Epithelial cell of proximal tubule (primary cell): ENCODE measurements at regions not wholly inside any gene's neighbourhood (a gene's known extent, or its start where the extent isn't known, plus 50 kb on each side); places are given as distances from the start of the nearest gene placed in this dataset.

ENCODE experiments used
- DNase-seq: peaks from one replicate; pipeline ENCODE4 v3.0.0-alpha.2; 2011; ENCODE audit warnings: low read depth
- H3K4me3 ChIP-seq: 2 replicates; pipeline ENCODE4 v1.5.1; 2011; ENCODE audit warnings: low read depth, mild to moderate bottlenecking, low read length
- TF ChIP-seq, protein P1 (sequence below): conservative IDR thresholded peaks from 2 replicates; pipeline ENCODE4 v1.5.1; 2012; ENCODE audit warnings: low read depth, mild to moderate bottlenecking, low read length

DNA sequence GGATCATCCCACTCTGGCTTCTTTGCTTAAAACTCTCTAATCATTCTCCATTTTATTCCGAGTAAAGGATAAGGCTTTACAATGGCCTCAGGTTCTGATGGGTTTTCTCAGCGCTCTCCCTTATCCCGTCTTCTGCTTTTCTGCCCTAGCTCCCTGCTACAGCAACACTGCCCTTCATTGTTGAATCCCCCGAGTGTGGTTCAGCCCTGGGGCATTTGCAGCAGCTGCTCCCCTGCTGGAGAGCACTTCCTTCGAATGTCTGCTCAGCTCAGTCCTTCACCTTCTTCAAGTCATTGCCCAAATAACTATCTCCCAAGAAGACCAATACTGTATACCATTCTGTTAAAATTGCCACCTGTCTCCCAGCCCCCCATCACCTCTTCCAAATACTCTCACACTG is 111.8 kb downstream of the TBXT start:
- TF ChIP-seq, protein P1, sequence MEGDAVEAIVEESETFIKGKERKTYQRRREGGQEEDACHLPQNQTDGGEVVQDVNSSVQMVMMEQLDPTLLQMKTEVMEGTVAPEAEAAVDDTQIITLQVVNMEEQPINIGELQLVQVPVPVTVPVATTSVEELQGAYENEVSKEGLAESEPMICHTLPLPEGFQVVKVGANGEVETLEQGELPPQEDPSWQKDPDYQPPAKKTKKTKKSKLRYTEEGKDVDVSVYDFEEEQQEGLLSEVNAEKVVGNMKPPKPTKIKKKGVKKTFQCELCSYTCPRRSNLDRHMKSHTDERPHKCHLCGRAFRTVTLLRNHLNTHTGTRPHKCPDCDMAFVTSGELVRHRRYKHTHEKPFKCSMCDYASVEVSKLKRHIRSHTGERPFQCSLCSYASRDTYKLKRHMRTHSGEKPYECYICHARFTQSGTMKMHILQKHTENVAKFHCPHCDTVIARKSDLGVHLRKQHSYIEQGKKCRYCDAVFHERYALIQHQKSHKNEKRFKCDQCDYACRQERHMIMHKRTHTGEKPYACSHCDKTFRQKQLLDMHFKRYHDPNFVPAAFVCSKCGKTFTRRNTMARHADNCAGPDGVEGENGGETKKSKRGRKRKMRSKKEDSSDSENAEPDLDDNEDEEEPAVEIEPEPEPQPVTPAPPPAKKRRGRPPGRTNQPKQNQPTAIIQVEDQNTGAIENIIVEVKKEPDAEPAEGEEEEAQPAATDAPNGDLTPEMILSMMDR, result no peak
- H3K4me3 ChIP-seq, result no peak overlapping the region
- no peak for DNase-seq

DNA sequence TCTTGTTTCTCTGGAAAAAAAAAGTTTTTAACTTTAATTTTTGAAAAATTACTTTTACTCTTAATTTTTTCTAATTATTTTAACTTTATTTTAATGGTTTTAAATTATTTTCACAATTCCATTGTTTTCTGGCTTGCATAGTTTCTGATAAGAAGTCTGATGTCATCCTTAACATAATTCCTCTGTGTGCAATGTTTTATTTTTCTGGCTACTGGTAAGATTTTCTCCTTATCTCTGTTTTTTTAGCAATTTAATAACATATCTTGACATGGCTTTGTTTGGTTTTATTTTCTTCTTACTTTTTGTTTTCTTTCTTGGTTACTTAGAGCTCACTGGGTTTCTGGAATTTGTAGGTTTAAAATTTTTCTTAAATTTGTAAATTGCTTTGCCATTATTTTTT is 114.8 kb downstream of the TBXT start:
- H3K4me3 ChIP-seq, result no peak overlapping the region
- TF ChIP-seq, protein P1, result no peak
- DNase-seq, result no peak

DNA sequence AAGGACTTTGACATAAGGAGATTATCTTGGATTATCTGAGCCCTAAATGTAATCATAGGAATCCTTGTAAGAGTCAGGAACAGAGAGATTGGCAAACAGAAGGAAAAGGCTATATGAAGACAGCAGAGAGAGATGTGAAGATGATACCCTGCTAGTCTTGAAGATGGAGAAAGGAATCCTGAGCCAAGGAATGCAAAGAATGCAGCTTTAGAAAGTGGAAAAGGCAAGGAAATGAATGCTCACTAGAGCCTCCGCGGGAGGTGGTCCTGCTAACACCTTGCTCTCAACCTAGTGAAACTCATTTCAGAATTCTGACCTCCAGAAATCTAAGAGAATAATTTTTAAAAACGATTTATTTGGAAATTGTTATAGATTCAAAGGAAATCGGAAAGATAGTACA is 117.1 kb downstream of the TBXT start:
- no peak overlapping the region for H3K4me3 ChIP-seq
- TF ChIP-seq, protein P1, result no peak
- no peak for DNase-seq

DNA sequence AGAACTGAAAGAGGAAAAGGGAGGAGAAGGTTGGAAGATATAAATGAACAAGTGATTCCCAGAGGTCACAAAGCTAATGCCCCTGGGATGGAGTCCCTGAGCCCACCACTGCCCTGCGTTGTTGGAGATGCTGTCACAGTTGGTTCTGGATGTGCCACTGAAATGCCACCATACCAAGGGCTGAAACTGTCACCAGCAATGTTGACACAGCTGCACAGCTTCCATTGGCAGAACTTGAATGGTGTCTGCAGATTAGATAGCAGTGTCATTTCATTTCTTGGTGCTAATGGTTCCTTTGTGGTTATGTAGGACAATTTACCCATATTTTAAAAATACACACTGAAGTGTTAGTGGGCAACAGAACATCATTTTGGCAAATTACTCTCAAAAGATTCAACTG is 120.7 kb downstream of the TBXT start:
- TF ChIP-seq, protein P1, result no peak
- no peak overlapping the region for H3K4me3 ChIP-seq
- DNase-seq, result no peak

DNA sequence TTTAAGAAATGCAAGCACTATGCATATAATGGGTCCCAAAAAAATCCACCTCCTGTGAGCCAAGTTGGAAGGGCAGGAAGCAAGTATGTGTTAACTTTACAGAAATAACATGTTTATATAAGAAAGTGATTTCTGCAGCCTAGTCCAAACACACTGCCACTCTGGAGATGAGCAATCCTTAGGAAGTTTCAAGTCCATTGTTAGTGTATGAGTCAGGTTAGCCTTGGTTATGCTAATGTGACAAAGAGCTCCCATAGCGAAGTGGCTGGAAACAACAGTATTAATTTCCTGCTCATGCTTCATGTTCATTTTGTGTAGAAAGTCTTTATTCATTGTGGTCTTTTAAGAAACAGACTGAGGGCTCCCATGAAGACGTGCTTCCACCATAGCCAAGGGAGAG is 121.4 kb downstream of the TBXT start:
- TF ChIP-seq, protein P1, result no peak
- H3K4me3 ChIP-seq, result no peak overlapping the region
- peak; percentile 77 for DNase-seq

DNA sequence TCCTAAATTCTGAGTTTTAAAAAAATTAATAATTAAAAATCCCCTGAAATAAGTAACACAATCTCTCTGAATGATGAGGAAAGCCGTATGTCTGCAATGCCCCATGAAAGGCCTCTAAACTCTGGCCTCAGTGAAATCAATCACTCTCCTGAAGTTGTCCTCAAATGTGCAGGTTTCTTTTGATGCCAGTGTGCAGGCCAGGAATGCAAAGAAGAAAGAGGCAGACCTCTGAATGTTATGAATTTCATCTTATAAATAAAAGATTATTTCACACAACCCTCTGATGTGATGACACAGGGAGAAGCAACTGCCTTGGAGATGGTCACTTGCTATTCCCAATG is 121.8 kb downstream of the TBXT start:
- H3K4me3 ChIP-seq, result no peak overlapping the region
- TF ChIP-seq, protein P1, result no peak
- no peak for DNase-seq

DNA sequence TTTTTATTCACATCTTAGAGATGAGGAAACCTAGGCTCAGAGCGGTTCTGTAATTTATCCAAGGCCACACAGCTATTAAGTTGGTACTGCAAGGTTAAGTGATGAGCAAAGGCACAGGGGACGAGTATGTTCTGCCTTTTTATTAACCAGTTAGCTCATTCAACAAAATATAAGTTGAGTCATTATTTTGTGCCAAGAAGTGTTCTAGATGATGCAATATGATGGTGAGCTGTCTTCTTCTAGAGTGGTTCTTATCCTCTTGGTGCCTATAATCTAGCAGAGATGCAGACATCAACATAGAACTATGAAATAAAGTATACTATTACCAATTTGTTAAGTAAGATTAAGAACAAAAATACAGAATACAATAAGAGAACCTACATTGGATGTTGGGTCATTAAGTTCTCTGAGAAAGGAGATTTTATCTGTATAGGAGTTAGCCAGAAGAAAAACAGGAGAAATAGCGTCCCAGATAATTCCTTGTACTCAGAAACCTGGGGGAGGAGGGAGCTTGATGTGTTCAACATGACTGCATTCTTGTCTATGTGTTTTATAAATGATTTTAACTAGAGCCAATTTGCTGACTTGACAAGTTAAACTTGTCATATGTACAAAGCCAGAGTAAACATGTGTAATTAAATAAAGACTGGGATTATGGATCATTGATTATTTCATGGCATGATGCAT is 122.3 kb downstream of the TBXT start:
- TF ChIP-seq, protein P1, result no peak
- DNase-seq, result no peak
- no peak overlapping the region for H3K4me3 ChIP-seq
